ENCODE measurements at regions not wholly inside any gene's neighbourhood (a gene's known extent, or its start where the extent isn't known, plus 50 kb on each side); places are given as distances from the start of the nearest gene placed in this dataset.

- DNase-seq (ENCODE audit: insufficient read length, low spot score), result no peak
- TF ChIP-seq, protein P1, sequence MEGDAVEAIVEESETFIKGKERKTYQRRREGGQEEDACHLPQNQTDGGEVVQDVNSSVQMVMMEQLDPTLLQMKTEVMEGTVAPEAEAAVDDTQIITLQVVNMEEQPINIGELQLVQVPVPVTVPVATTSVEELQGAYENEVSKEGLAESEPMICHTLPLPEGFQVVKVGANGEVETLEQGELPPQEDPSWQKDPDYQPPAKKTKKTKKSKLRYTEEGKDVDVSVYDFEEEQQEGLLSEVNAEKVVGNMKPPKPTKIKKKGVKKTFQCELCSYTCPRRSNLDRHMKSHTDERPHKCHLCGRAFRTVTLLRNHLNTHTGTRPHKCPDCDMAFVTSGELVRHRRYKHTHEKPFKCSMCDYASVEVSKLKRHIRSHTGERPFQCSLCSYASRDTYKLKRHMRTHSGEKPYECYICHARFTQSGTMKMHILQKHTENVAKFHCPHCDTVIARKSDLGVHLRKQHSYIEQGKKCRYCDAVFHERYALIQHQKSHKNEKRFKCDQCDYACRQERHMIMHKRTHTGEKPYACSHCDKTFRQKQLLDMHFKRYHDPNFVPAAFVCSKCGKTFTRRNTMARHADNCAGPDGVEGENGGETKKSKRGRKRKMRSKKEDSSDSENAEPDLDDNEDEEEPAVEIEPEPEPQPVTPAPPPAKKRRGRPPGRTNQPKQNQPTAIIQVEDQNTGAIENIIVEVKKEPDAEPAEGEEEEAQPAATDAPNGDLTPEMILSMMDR (IDR thresholded peaks at IDR 0.05; ENCODE audit: insufficient read depth, missing control alignments), result no peak
- FAIRE-seq, result no peak
These were observed 139.1 kb upstream of the CLINT1 start for GRCh38 chr5:157997991-157998504.

- DNase-seq (ENCODE audit: insufficient read length, low spot score), result no peak
- TF ChIP-seq, protein P1 (IDR thresholded peaks at IDR 0.05; ENCODE audit: insufficient read depth, missing control alignments), result peak; percentile 46
- no peak for FAIRE-seq
These were observed 136.1 kb upstream of the CLINT1 start for GRCh38 chr5:157994906-157995519.

- FAIRE-seq (no peak), DNase-seq (ENCODE audit: insufficient read length, low spot score) (no peak)
- TF ChIP-seq, protein P1 (IDR thresholded peaks at IDR 0.05; ENCODE audit: insufficient read depth, missing control alignments), result no peak
These were observed 135.2 kb upstream of the CLINT1 start for GRCh38 chr5:157993986-157994691.

- TF ChIP-seq, protein P1 (IDR thresholded peaks at IDR 0.05; ENCODE audit: insufficient read depth, missing control alignments), result no peak
- FAIRE-seq, result no peak
- DNase-seq (ENCODE audit: insufficient read length, low spot score), result no peak
These were observed 134.3 kb upstream of the CLINT1 start for GRCh38 chr5:157993201-157993600.

DNA sequence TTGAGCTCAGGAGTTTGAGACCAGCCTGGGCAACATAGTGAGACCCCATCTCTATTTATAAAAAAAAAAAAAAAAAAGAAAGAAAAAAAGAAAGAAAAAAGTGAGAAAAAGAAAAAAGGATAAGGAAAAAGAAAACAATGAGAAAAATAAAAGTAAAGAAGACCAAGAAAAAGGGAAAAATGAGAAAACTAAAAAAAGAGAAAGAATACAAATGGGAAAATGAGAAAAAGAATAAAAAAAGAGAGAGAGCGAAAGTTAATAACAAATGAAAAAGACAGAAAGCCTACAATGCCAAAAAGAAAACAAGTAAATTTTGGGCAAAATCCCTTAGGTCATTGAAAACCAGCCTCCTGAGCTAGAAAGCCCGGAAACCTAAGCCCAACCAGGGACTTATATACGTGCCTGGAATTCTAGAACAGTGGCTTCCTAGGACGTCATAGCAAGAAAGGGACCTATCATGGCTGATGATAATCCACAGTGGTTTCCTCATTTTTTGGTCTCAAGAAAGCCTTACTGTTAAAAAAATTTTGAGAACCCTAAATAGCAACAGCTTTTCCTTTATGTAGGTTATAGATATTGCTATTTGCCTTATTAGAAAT lies 131.7 kb upstream of the CLINT1 start:
- DNase-seq (ENCODE audit: insufficient read length, low spot score), result no peak
- TF ChIP-seq, protein P1 (IDR thresholded peaks at IDR 0.05; ENCODE audit: insufficient read depth, missing control alignments), result no peak
- FAIRE-seq, result no peak

- FAIRE-seq (no peak), DNase-seq (ENCODE audit: insufficient read length, low spot score) (no peak)
- TF ChIP-seq, protein P1 (IDR thresholded peaks at IDR 0.05; ENCODE audit: insufficient read depth, missing control alignments), result no peak
These were observed 130.4 kb upstream of the CLINT1 start for GRCh38 chr5:157989296-157989695.

Data from D721Med (cell line).